Brain pericyte (primary cell): ENCODE measurements at regions not wholly inside any gene's neighbourhood (a gene's known extent, or its start where the extent isn't known, plus 50 kb on each side); places are given as distances from the start of the nearest gene placed in this dataset.
"Not testable (repeated sequence)": the region's sequence is repeated elsewhere in the genome, so short reads cannot be mapped to it uniquely, and the experiment has no call there.

Source experiments
- DNase-seq: peaks from one replicate; pipeline ENCODE4 v3.0.0-alpha.2; 2012; ENCODE audit warnings: low read depth, low spot score

GRCh38 chr3:5690904-5691532 lies 503.5 kb downstream of the EDEM1 start:
- no peak for DNase-seq

- no peak for DNase-seq
Observed at GRCh38 chr3:5692446-5692845, 504.9 kb downstream of the EDEM1 start.

GRCh38 chr3:5694266-5694665 lies 506.8 kb downstream of the EDEM1 start:
- DNase-seq = no peak

GRCh38 chr3:5698851-5699250 lies 511.3 kb downstream of the EDEM1 start:
- DNase-seq = no peak

- DNase-seq = no peak
Observed at GRCh38 chr3:5699313-5699712, 511.8 kb downstream of the EDEM1 start.

GRCh38 chr3:5699811-5700210 lies 512.3 kb downstream of the EDEM1 start:
- DNase-seq = no peak

- DNase-seq = not testable (repeated sequence)
Observed at GRCh38 chr3:5701005-5701404, 513.5 kb downstream of the EDEM1 start.

- no peak for DNase-seq
Observed at GRCh38 chr3:5707794-5708193, 520.3 kb downstream of the EDEM1 start.

- no peak for DNase-seq
Observed at GRCh38 chr3:5709714-5710113, 522.2 kb downstream of the EDEM1 start.

GRCh38 chr3:5710718-5711117 lies 523.2 kb downstream of the EDEM1 start:
- DNase-seq = no peak

- no peak for DNase-seq
Observed at GRCh38 chr3:5717254-5717653, 529.7 kb downstream of the EDEM1 start.

GRCh38 chr3:5719668-5720067 lies 532.2 kb downstream of the EDEM1 start:
- DNase-seq = not testable (repeated sequence)

GRCh38 chr3:5725801-5726200 lies 538.3 kb downstream of the EDEM1 start:
- DNase-seq = no peak

- DNase-seq = no peak
Observed at GRCh38 chr3:5726621-5727020, 539.1 kb downstream of the EDEM1 start.

- no peak for DNase-seq
Observed at GRCh38 chr3:5727743-5728484, 540.4 kb downstream of the EDEM1 start.

GRCh38 chr3:5729852-5730251 lies 542.3 kb downstream of the EDEM1 start:
- DNase-seq = no peak

GRCh38 chr3:5731100-5731499 lies 543.6 kb downstream of the EDEM1 start:
- DNase-seq = no peak

GRCh38 chr3:5732081-5732480 lies 544.6 kb downstream of the EDEM1 start:
- DNase-seq = no peak

GRCh38 chr3:5733995-5734394 lies 546.5 kb downstream of the EDEM1 start:
- no peak for DNase-seq

- no peak for DNase-seq
Observed at GRCh38 chr3:5735896-5736295, 548.4 kb downstream of the EDEM1 start.

- no peak for DNase-seq
Observed at GRCh38 chr3:5739299-5739935, 551.9 kb downstream of the EDEM1 start.

GRCh38 chr3:5739949-5740348 lies 552.4 kb downstream of the EDEM1 start:
- no peak for DNase-seq

GRCh38 chr3:5741017-5741416 lies 553.5 kb downstream of the EDEM1 start:
- no peak for DNase-seq
